Right kidney (tissue), 1 donor: ENCODE measurements at regions not wholly inside any gene's neighbourhood (a gene's known extent, or its start where the extent isn't known, plus 50 kb on each side); places are given as distances from the start of the nearest gene placed in this dataset.

Experiments
- DNase-seq: peaks from one replicate; pipeline ENCODE4 v3.0.0-alpha.2; 2016

DNA sequence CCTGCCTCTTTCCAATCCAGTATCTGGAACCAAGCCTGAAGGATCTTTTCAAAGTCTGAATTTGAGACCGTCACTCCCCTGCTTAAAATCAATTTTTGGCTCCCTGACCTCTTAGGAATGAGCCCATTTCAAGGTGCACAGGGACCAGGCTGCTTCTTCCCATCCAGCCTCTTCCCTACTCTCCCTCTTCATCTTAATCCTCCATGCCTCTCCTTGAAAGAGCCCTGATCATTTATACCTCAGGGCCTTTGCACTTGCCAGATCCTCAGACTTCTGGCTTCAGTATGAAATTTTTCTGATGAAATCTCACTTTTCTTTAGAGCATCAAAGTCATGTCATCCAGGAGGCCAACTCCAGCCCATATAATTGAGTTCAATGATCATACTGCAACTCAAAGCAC, 399.5 kb upstream of the CELF2 start:
- DNase-seq: no peak

DNA sequence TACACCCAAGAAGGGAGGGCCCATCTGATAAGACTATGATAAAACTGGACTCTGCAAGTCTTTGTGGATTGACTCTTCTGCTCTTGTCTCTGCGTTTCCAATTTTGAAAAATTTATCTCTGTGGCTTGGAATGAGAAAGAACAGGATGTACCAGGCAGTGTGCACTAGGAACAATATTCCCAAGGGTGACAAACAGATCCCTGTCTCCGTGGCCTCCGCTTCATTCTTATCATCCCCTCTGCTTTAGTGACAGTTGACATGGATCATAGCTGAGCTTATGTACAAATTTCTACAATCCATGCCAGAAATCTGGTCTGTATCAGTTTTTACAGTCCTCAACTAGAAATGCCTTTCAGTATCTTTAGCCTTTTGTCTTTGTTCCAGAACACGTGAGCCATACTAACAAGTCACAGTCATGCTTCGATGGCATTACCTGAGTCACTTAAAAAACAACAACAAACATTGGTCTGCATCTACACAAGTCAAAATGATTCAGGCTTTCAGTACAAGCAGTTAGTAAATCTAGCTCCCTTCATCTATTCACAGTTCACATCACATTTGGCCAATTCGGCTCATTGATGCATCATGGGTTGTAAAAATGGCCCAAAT, 393.6 kb upstream of the CELF2 start:
- DNase-seq: no peak

DNA sequence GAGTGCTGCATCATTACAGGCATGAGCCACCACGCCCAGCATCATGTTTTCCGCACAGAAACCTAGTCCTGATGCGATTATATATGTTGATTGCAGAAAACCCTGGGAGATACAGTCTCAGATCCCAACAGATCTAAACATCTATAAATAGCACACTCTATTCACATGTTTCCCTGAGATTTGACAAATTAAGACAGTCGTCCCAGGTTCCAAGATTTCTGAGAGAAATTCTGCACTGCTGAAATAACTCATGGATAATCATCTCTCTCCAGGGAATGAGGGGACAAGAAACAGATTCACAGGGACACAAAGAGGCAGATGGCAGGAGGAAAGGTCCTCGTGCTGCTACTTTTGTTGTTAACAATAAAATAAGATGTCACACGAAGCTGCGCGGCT, 393.1 kb upstream of the CELF2 start:
- DNase-seq: no peak

DNA sequence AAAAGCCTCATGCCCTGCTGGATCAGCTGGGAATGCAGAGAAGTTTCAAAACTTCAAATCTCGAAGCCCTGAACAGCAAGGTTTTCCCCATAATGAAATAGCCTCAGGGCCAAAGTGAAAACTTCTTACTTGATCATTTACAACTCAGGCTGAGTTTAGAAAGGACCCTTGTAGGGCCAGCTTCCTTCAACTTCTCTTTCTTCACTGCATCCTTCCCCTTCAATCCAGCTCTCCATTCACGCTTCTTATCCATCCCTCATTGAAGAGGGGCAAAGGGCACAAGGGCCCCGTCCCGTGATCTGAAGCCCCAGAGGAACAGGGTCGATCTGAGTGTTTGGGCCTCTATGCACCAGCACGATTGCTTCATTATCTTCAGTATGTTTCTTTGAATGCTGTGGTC, 392.2 kb upstream of the CELF2 start:
- DNase-seq: no peak

DNA sequence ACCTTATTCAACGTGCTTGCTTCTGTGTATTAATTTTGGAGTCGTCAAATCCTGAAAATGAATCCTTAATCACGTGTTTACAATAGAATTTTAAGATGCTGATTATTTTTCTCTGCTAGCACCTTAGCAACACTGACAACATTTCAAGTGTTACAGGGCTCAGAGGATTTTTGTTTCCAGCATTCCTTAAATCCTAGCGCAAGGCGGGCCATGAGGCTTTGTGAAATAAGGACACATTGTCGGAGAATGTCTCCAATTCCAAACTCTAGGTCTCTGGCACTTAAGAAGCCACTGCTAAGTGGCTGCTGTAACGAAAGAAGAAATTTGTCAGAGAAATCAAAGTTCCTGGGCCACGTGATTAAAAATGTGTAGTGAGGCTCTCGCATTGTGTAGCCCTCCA, 390.9 kb upstream of the CELF2 start:
- DNase-seq: no peak

DNA sequence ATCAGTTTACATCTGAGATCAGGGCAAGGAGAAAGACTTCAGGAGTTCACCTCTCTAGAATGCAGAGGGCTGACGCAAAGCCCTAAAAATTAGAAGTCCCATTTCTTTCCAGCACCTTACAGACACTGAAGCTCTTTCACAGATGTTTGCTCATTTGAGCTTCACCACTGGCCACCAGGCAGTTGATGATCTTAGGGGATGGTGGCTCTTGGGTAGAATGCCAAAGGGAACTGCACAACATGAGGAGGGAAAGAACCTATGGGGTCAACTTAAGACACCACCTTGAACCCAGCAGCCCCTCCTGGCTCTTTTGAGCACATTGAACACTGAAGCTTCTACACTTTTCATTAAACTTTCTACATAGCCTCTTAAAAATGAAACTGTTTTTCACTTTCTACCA, 390.3 kb upstream of the CELF2 start:
- DNase-seq: no peak

DNA sequence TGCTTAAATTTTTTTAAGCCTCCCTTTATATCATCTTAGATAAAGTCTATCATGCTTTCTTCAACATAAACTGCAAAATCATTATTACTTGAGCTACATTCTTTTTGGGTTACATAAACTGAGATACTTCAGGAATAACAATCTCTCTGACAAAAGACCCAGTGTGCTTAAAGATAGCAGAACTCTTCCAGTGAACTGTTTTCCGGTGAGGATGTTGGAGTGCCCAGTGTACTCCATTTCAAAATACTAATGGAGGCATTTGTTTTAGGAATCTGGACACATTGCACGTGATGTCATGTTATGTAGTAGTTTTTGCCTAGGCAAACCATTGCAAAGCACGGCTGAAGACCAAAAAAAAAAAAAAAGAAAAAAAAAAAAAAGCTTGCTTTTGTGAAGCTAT, 388.2 kb upstream of the CELF2 start:
- DNase-seq: no peak

DNA sequence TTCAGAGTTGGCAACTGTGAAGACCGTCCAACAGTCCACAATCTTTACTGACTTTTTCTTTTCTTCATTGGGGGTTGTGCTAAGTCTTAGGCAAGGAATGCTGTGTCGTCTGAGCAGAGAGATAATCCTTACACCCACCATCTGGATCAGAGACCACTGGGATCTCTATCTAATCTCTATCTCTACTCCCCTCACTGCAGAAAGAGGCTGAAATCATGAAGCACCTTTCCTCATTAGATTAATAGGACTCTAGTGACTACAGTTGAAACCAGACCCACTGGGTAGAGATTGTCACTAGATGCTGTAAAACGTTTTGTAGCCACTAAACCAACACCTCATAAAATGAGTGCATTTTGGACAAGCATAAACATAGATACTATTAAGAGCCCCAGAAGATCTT, 387.4 kb upstream of the CELF2 start:
- DNase-seq: no peak

DNA sequence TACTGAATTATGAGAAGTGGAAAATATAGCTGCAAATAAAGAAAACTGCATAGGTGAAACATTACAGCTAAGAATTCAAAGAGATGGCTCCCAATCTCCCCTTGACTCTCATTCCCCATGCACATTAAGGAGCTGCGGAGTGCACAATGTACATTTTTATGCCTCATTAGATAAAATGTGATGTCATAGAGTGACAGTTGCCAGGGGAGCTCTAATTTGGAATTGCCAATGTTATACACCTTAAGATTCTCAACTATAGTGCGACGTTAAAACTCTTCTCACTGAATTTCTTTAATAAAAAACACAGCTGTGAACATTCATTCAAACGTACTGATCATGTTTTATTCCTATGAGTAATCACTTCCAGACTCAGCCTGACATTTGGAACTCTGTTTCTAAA, 386.9 kb upstream of the CELF2 start:
- DNase-seq: no peak

DNA sequence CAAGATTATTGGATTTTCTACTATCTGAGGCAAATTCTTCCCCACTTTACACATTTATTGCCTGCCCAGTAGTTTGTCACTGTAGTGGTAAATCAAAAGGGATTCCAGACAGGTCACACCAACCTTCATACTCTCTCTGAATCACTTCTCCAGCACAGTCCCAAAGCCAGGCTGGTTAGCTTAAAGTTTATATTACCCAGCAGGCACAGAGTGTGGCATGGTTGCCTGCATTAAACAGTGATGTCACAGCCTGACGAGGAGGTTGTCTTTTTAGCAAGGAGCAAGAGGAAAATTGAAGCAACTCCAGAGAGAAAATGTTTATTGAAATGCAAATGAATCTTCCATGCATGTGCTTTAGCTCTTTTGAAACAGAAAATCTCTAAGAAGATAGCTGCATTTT, 375.5 kb upstream of the CELF2 start:
- DNase-seq: no peak

DNA sequence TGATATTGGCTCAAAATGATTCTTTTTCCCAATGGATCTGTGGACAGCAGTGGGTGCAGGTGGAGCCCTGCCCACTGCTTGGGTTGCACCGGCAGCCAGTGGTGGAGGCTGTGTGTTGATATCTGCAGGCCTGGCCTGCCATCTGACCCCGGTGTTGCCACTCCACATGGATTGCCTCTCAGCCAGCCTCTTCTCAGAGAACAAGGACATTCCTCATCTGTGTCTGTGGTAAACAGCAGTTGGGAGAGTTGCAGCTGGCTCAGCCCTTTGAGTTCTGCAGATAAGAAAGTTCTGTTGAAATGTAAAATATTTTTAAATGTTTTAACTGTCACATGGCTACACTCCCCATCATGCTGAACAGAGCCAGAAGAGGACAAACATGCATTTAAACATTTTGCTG, 374.9 kb upstream of the CELF2 start:
- no peak for DNase-seq

DNA sequence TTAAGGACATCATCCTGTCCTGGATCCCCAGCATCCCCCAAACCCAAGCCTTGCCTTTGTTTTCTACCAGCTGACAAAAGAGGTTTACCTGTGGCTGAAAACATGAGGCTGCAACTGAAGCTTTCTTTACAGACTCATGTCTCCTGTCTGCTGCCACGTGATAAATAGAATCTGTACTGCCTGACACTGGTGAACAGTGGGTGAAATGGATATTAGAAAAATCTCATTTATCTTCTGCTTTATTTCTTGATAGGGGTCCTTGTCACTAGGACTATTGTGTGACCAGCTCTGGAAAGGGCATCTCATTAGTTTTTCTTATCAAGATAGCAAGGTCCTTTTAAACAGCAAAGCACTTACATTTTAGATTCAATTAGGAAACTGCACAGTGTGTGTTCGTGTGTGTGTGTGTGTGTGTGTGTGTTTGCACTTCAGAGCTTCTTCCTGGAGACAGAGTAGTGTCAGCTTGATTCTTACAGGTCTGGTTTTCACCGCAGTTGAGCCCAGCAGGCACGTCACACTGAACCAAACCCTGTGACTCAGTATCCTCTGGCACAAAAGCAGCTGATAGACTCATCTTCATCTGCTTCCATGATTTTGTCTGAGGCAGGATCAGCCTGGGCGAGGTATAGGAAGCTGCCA, 373.5 kb upstream of the CELF2 start:
- DNase-seq: no peak

DNA sequence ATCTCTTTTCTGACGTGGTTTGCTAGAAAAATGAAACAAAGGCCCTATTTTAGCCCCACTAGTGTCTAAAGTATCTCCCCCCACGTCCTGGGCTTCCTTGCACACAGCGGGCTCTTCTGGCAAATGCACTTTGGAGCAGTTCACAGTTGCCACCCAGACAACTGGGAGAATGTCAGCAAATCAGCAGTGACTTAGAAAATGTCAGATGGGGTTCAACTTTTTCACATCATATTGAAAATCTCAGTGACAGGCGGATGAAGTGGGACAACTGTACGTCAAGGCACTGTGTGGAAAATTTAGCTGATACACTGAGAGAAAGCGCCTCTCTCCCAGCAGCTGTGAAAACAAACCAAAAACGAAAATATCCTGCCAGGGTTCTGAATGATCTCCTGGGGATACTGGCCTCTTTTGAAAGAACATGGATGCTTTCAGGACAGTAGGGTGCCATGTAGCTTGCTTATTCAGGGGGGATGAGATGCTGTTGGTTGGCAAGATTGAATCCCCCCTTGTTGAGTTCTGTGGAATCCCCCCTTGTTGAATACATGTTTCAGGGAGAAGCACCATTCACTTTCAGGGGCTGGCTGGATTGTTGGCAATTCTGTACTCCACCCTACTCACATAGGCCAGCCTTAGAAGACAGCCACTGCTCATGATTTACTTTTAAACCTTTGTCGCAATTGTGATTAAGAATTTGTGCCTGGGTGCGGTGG, 372.8 kb upstream of the CELF2 start:
- no peak for DNase-seq

DNA sequence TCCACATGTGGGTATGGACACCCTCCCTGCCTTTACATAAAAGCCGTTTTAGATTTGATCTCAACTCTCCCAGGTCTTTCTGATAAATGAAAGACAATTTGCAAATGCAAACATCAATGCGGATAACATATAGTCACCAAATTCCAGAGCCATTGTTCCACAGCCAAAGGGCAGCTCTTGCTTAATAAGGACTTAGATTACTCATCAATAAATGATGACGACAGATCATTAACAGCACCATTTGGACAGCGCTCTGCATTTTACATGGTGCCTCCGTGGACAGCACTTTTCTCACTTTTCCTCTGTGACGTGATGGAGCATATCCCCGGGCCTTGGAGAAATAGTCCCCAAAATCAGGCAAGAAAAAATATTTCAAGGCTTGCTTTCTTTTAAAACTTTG, 370.3 kb upstream of the CELF2 start:
- DNase-seq: no peak

DNA sequence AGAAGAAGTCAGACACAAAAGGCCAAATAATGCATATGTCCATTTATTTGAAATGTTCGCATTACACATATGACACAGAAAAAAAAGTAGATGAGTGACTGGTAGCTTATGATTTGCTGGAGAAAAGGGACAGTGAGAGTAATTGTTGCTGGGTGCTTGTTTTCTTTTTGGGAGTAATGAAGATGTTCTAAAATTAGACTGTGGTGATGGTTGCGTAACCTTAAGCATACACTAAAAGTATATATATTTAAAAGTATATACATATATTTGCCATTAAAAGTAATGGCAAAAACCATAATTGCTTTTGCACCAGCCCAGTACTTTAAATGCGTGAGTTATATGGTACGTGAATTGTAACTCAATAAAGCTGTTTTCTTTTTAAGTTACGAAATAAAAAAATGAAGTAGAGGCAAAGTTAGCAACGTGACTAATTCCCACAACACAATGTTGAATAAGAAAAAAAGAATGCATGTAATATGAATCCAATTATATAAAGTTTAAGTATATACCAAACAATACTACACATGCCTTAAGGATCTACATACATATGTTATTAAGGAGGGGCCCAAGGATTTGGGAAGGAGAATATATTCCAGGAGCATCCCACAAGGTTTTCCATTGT, 360.4 kb upstream of the CELF2 start:
- no peak for DNase-seq

DNA sequence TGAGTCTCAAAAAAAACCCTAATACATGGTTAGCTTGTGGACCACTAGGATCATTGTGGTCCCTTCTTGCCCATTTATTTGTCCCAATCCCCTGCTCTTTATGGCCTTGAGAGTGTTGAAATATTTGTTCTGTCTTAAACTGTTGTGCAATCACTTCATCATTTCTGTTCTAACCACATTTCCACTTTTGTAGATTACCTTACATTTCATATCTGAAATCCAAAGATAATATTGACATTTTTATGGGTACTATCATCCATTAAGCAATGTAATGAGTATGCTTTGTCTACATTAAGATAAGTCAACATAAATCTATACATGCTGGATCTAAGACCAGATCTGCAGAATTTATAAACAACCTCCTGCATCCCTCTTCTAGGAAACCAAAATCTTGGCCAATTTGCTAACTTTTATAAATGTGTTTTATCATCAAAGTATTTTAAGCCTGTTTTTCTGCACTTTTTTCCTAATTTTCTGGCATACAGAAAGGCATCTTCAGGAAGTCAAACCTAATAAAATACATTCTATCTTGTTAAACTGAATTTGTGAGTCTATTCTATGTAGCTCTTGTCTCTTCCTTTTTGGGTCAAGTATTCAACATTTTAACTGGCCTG, 359.4 kb upstream of the CELF2 start:
- no peak for DNase-seq

DNA sequence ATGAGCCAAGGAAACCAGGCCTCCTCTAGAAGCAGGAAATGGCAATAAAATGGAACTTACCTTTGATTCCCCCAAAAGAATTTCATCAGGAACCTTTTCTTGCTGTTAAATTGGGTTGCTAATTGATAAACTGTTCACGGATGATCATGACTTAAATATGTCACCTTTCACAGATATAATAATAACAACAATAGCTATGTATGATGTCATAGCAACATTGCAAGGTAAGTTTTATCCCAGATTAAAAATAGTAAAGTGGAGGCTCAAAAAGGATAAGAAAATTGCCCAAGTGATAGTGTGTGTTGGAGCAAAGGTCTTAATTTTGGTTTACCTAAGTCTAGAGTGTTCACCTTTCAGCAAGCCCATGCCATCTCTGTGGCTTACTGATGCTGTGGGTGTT, 357.6 kb upstream of the CELF2 start:
- DNase-seq: no peak

DNA sequence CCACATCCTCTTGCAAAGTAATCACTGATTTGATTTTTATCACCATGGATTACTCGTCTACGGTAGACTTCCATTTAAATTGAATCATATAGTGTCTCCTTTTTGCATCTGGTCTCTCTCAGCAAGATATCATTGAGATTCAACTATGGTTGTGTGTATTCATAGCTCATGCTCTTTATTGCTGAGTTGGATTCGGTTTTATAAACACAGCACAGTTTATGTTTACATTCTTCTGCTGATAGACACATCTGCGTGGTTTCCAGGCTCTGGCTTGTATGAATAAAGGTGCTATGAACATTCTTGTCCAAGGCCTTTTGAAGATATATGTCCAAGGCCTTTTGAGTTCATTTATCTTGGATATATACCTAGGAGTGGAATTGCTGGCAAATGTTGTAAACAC, 356.5 kb upstream of the CELF2 start:
- no peak for DNase-seq

DNA sequence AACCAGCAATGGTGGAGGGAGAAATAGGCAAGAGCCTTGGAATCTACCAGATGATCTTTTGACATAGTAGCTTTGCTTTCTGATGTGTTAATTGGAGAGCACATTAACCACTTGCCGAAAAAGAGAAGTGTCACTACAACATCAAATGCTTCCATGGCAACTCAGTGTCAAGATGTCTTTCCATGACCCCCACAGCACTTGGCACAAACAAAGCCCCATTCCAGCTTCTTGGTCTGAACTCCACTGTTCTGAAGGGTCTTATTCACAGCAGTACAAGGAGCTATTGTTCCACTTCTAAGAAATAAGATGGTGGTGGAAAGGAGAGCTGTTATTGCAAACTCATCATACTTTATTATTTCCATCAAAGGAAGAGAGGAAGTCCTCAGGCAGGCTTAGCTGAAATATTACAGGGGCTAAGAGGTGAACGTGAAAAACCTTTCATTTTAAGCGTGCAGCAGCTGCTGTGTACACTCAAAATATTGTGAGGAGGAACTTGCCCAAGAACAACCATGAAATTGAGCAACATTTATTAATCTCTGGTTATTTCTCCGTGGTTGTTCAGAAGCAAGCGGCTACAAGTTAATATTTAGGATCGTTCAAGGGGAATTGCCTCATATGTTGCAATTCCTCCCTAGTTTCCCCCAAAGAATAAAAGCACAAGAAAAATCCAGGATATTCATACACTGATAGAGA, 354.8 kb upstream of the CELF2 start:
- no peak for DNase-seq

DNA sequence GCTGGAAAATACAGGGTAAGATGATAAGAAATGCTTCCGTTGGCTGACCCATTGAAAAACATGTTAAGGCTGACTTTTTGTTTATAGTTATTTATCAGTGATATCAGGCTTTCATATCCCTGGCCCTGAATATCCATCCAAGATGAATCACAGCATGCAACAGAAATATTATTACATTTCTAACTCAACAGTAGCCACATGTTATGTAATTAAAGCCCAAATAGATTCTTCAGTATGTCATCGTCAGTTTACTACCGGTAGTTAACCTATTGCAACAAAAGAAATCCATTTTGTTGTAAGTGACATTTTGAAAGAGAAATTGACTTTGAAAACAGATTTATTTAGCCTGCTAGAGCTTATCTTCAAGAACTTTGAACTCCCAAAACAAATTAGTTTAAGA, 354.1 kb upstream of the CELF2 start:
- no peak for DNase-seq

DNA sequence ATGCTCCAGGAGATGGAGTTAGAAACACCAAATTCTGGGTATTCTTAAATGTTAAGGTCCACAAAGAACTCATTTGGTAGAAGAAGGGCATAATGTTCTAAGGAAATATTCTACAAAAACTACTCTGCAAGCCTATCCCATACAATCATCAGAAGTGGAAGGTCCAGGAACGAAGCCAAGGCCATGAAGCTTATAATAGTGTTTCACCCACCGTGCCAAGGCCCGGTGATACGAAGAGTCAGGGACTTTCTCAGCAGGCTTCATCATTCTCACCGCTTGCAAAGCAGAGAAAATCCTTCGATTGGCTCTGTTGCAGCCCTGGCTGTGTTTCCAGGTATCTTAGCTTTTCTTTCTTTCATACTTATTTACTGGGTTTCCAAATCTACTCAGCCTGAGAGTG, 351.9 kb upstream of the CELF2 start:
- no peak for DNase-seq

DNA sequence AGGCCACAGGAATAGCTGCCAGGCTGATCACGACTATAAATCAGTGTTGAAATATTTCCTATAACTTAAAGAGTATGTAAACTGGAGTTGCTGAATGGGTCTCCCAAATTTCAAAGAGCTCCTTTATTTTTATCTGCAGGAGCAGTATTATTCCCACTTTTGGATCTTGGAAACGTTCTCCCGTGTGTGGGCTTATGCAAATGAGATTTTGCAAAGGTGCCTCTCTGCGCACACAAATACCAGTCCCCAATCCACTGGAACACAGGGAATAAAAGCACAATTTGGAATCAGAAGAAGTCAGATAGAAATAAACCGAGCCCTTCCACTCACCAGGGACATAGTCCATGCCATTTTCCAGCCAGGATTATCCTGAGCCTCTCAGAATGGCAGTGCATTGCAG, 350.2 kb upstream of the CELF2 start:
- DNase-seq: no peak

DNA sequence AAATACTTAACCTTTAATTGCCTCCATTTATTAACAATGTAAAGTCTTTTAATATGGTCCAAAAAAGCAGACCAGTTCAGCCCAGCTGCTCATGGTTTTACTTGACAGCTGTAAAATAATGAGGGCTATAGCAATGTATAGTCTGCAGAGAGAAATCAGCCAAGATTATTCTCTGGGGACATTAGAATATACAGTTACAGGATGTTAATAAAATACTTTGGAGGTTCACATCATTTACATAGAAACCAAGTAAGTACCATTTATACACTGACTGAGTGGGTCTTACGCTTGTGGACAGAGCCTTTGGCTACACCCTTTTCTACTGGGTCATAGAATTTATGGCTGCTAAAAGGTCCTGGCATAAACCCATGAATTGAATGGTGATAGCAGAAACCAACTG, 340.7 kb upstream of the CELF2 start:
- DNase-seq: peak; percentile 27
